Common myeloid progenitor, CD34-positive (primary cell): ENCODE measurements at regions not wholly inside any gene's neighbourhood (a gene's known extent, or its start where the extent isn't known, plus 50 kb on each side); places are given as distances from the start of the nearest gene placed in this dataset.

Experiments
- CTCF ChIA-PET: fragments of 350-600 bp; sonication (Branson Sonifier 250); formaldehyde crosslinking; loops from one replicate; lab custom pipeline; 2021; ENCODE audit warnings: antibody characterized with exemption; lab: Charles Lee
- POLR2A ChIA-PET: fragments of 350-600 bp; sonication (Branson Sonifier 250); formaldehyde crosslinking; loops from one replicate; lab custom pipeline; 2021; ENCODE audit warnings: antibody characterized with exemption; lab: Charles Lee
- DNase-seq, 3 donors: peaks; one replicate each; pipeline versions ENCODE4 v3.0.0 to v3.0.0-alpha.2; 2013
- H3K27ac ChIP-seq, 2 experiments: 1 replicate in 1 of 2; 2 replicates in 1 of 2; pipeline ENCODE4 v1.7.0; 2013; ENCODE audit warnings: inconsistent platforms in 2 of 2, low read length in 2 of 2, mild to moderate bottlenecking in 2 of 2, low read depth in 1 of 2, moderate library complexity in 1 of 2; ENCODE audit not compliant: severe bottlenecking in 2 of 2, insufficient read depth in 1 of 2, poor library complexity in 1 of 2
- H3K27me3 ChIP-seq, 5 experiments: replicated peaks in 2 of 5; 1 replicate in 3 of 5; 2 replicates in 2 of 5; pipeline versions ENCODE4 v1.6.1 to v1.7.0; 2013; ENCODE audit warnings: low read length in 4 of 5, mild to moderate bottlenecking in 2 of 5, moderate library complexity in 2 of 5, inconsistent platforms in 1 of 5; ENCODE audit not compliant: insufficient read depth in 5 of 5, control insufficient read depth in 4 of 5
- H3K36me3 ChIP-seq, 4 experiments: 1 replicate in 2 of 4; 2 replicates in 2 of 4; pipeline versions ENCODE4 v1.6.1 to v1.7.0; 2013; ENCODE audit warnings: low read length in 3 of 4, control low read depth in 1 of 4, mild to moderate bottlenecking in 1 of 4; ENCODE audit not compliant: control insufficient read depth in 4 of 4, insufficient read depth in 4 of 4
- H3K4me1 ChIP-seq, 4 experiments: 1 replicate in 3 of 4; 2 replicates in 1 of 4; pipeline versions ENCODE4 v1.6.1 to v1.7.1; 2013; ENCODE audit warnings: low read length in 3 of 4, mild to moderate bottlenecking in 3 of 4, control low read depth in 1 of 4, inconsistent platforms in 1 of 4, moderate library complexity in 1 of 4; ENCODE audit not compliant: control insufficient read depth in 4 of 4, insufficient read depth in 4 of 4; ENCODE audit errors: control extremely low read depth in 1 of 4
- H3K4me3 ChIP-seq, 7 experiments: 1 replicate in 4 of 7; 2 replicates in 3 of 7; pipeline versions ENCODE4 v1.5.1 to v1.7.0; 2013; ENCODE audit warnings: mild to moderate bottlenecking in 7 of 7, low read length in 6 of 7, moderate library complexity in 6 of 7, inconsistent platforms in 2 of 7, low read depth in 2 of 7, control low read depth in 1 of 7; ENCODE audit not compliant: insufficient read depth in 4 of 7, control insufficient read depth in 1 of 7; ENCODE audit errors: extremely low read depth in 1 of 7
- H3K9me3 ChIP-seq, 5 experiments: 1 replicate in 4 of 5; 2 replicates in 1 of 5; pipeline versions ENCODE4 v1.6.1 to v1.7.1; 2013; ENCODE audit warnings: low read length in 4 of 5, mild to moderate bottlenecking in 2 of 5, inconsistent platforms in 1 of 5, low read depth in 1 of 5, moderate library complexity in 1 of 5; ENCODE audit not compliant: control insufficient read depth in 4 of 5, insufficient read depth in 2 of 5; ENCODE audit errors: control extremely low read depth in 1 of 5
- WGBS: methylation state at CpG from one replicate; pipeline ENCODE4 v1.1.5; 2013; ENCODE audit not compliant: insufficient coverage; 5-methylcytosine and 5-hydroxymethylcytosine counted together

DNA sequence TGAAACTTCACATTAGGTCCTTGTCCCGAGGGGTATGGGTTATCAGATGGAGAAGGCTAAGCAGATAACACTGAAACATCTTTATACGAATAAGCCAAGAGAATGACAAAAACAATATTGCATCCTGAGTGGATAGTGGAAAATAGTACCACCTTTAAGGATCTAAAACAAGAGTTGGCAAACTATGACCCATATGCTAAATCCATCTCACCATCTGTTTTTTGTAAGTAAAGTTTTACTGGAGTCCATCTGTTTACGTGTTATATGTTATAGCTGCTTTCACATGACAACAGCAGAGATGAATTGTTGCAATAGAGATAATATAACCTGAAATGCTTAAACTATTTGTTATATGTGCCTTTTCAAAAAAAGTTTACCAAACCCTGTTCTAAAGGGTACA, 76.1 kb upstream of the TRDN start:
- CTCF ChIA-PET = interaction anchor here (0.9 to 1.6 kb wide), 5 partner anchors 9 to 298 kb away, joined by 3 to 5 read pairs (median 4); no protein-coding TSS in a partner anchor
- H3K36me3 ChIP-seq = no peaks in the 10 kb centered on the region
- H3K4me3 ChIP-seq = no peak overlapping the region
- POLR2A ChIA-PET = no interaction called here
- H3K27ac ChIP-seq = no peak overlapping the region
- DNase-seq = no peak
- no peaks in the 10 kb centered on the region for H3K9me3 ChIP-seq
- 100% methylated on average over 1 of the region's 3 CpGs for WGBS
- peaks cover 0 to 2% (median 0%) of the 10 kb centered on the region in 5 experiments for H3K27me3 ChIP-seq
- H3K4me1 ChIP-seq = no peaks in the 10 kb centered on the region

DNA sequence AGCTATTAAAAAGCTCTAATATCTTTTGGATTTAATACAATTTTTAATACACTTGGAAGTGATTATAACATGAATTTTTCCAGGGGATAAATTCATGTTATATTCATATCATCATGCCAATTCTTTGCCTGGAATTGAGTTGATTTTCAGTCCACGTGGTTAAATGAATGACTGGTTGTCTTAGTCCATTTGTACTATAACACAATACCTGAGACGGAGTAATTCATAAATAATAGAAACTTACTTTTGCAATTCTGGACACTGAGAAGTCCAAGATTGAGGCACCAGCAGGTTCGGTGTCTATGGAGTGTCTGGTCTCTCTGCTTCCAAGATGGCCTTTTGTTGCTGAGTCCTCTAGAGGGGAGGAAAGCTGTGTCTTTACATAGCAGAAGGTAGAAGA, 66.2 kb upstream of the TRDN start:
- WGBS = 100% methylated on average over 2 of the region's 3 CpGs
- no peaks in the 10 kb centered on the region for H3K36me3 ChIP-seq
- H3K4me1 ChIP-seq = no peaks in the 10 kb centered on the region
- no peaks in the 10 kb centered on the region for H3K9me3 ChIP-seq
- H3K27me3 ChIP-seq = no peaks in the 10 kb centered on the region
- ChIA-PET CTCF (interaction anchor here (1.2 kb wide), 1 partner anchor 12 kb away, joined by 3 read pairs; no protein-coding TSS in a partner anchor), POLR2A (no interaction called here)
- no peak for DNase-seq
- no peak overlapping the region for H3K27ac ChIP-seq
- no peak overlapping the region for H3K4me3 ChIP-seq

DNA sequence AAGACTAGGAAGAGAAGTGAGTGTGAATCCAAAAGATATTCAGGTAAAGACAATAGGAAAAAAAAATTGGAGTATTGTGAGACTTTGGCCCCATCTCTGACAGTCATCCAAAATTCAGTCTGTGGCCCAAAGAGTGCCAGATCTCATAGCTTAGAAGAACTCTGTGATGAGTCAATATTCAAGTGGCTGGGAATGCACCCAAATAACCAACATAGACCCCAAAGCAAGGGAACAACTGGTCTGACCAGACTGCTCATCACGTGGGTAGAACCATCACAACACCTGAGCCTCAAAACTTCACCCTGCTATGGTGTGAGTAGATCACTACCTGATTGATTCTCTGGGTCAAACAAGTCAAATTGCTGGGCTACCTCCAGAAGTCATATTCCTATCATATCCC, 51.1 kb upstream of the TRDN start:
- 86% methylated on average over 1 of the region's 1 CpG for WGBS
- ChIA-PET POLR2A (no interaction called here), CTCF (interaction anchor here (0.6 kb wide), 1 partner anchor 53 kb away, joined by 3 read pairs; no protein-coding TSS in a partner anchor)
- Histone ChIP-seq H3K4me1 (no peaks in the 10 kb centered on the region), H3K27ac (no peak overlapping the region), H3K27me3 (no peaks in the 10 kb centered on the region), H3K4me3 (no peak overlapping the region), H3K36me3 (no peaks in the 10 kb centered on the region), H3K9me3 (no peaks in the 10 kb centered on the region)
- DNase-seq = no peak
